Activated CD4-positive, alpha-beta T cell treated with anti-CD3 and anti-CD28 coated beads, Interleukin-2, Interleukin-4, amounts not matched to agents 100 ng/mL and 50 ng/mL, durations not matched to agents 16 hours and 8 hours (primary cell): ENCODE measurements at regions not wholly inside any gene's neighbourhood (a gene's known extent, or its start where the extent isn't known, plus 50 kb on each side); places are given as distances from the start of the nearest gene placed in this dataset.
A peak's percentile ranks its signal among the peaks of the same experiment; 100 is the strongest.
"Not testable (repeated sequence)": the region's sequence is repeated elsewhere in the genome, so short reads cannot be mapped to it uniquely, and the experiment has no call there.

ENCODE experiments used
- DNase-seq: peaks from one replicate; pipeline ENCODE4 v3.0.0-alpha.2; 2020; ENCODE audit warnings: low spot score

- DNase-seq: no peak
Measured at GRCh38 chr6:166806217-166806838, 150.0 kb downstream of the RNASET2 start.

- no peak for DNase-seq
Measured at GRCh38 chr6:166803471-166803870, 152.9 kb downstream of the RNASET2 start.

- DNase-seq: no peak
Measured at GRCh38 chr6:166802401-166802800, 153.9 kb downstream of the RNASET2 start.

- no peak for DNase-seq
Measured at GRCh38 chr6:166800137-166800536, 156.2 kb downstream of the RNASET2 start.

- DNase-seq: no peak
Measured at GRCh38 chr6:166798652-166799051, 157.7 kb downstream of the RNASET2 start.

GRCh38 chr6:166796610-166797009 is 159.7 kb downstream of the RNASET2 start:
- DNase-seq: no peak

- DNase-seq: no peak
Measured at GRCh38 chr6:166795879-166796278, 160.5 kb downstream of the RNASET2 start.

- not testable (repeated sequence) for DNase-seq
Measured at GRCh38 chr6:166790808-166791207, 163.8 kb upstream of the RPS6KA2 start.

GRCh38 chr6:166788846-166789529 is 161.9 kb upstream of the RPS6KA2 start:
- DNase-seq: not testable (repeated sequence)

- peak; percentile 67 for DNase-seq
Measured at GRCh38 chr6:166786704-166787293, 159.7 kb upstream of the RPS6KA2 start.

- DNase-seq: no peak
Measured at GRCh38 chr6:166785131-166785530, 158.1 kb upstream of the RPS6KA2 start.

GRCh38 chr6:166784691-166785090 is 157.6 kb upstream of the RPS6KA2 start:
- DNase-seq: no peak

GRCh38 chr6:166782520-166782919 is 155.5 kb upstream of the RPS6KA2 start:
- no peak for DNase-seq

GRCh38 chr6:166781331-166781730 is 154.3 kb upstream of the RPS6KA2 start:
- no peak for DNase-seq

- no peak for DNase-seq
Measured at GRCh38 chr6:166779963-166780683, 153.1 kb upstream of the RPS6KA2 start.

GRCh38 chr6:166779381-166779780 is 152.3 kb upstream of the RPS6KA2 start:
- DNase-seq: no peak

- DNase-seq: no peak
Measured at GRCh38 chr6:166778776-166779175, 151.7 kb upstream of the RPS6KA2 start.

- DNase-seq: no peak
Measured at GRCh38 chr6:166778046-166778445, 151.0 kb upstream of the RPS6KA2 start.

- DNase-seq: no peak
Measured at GRCh38 chr6:166777096-166777630, 150.1 kb upstream of the RPS6KA2 start.

- DNase-seq: no peak
Measured at GRCh38 chr6:166776571-166776970, 149.5 kb upstream of the RPS6KA2 start.

- no peak for DNase-seq
Measured at GRCh38 chr6:166775923-166776220, 148.8 kb upstream of the RPS6KA2 start.

- peak; percentile 76 for DNase-seq
Measured at GRCh38 chr6:166775180-166775922, 148.3 kb upstream of the RPS6KA2 start.
